Ishikawa (cell line): ENCODE measurements at regions not wholly inside any gene's neighbourhood (a gene's known extent, or its start where the extent isn't known, plus 50 kb on each side); places are given as distances from the start of the nearest gene placed in this dataset.

Experiments used
- CEBPB ChIP-seq: IDR thresholded peaks from 2 replicates; pipeline ENCODE4 v1.6.1; 2012
- EP300 ChIP-seq: IDR thresholded peaks from 2 replicates; pipeline ENCODE4 v1.6.1; 2012; ENCODE audit warnings: borderline replicate concordance
- FOXM1 ChIP-seq: IDR thresholded peaks from 2 replicates; pipeline ENCODE4 v1.6.1; 2012; ENCODE audit warnings: low read depth, borderline replicate concordance
- NFIC ChIP-seq: IDR thresholded peaks from 2 replicates; pipeline ENCODE4 v1.6.1; 2012
- RAD21 ChIP-seq: IDR thresholded peaks from 2 replicates; pipeline ENCODE4 v1.6.1; 2012; ENCODE audit warnings: low read depth
- TEAD4 ChIP-seq: IDR thresholded peaks from 2 replicates; pipeline ENCODE4 v1.6.1; 2012
- YY1 ChIP-seq: IDR thresholded peaks from 2 replicates; pipeline ENCODE4 v1.6.1; 2012; ENCODE audit warnings: low read depth
- ZBTB7A ChIP-seq: IDR thresholded peaks from 2 replicates; pipeline ENCODE4 v1.6.1; 2012; ENCODE audit warnings: low read depth
- TF ChIP-seq, protein P1 (sequence below): IDR thresholded peaks from 2 replicates; pipeline ENCODE4 v1.6.1; 2012
- TF ChIP-seq, protein P2 (sequence below): IDR thresholded peaks from 2 replicates; pipeline ENCODE4 v1.6.1; 2012

DNA sequence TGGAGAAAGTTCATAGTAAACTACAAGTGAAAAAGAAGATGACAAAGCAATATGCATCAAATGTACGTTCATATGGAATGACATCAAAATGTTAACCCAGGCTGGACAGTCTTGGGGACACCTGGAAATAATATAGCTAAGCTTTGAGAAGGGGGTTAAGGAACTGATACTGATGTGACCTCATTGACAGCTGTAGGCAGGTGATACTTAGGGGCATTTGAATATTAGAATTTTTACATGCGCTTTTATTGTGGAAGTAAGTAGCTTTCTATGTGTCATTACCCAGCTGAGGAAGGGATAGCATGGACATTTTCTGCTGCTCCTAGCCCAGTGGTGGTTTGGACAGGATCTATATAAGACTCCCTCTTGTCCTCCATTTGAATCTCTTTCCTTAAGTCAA is 299.7 kb downstream of the CWC27 start:
- TF ChIP-seq EP300: no peak
- TF ChIP-seq RAD21: no peak
- TF ChIP-seq, protein P1, sequence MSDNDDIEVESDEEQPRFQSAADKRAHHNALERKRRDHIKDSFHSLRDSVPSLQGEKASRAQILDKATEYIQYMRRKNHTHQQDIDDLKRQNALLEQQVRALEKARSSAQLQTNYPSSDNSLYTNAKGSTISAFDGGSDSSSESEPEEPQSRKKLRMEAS: no peak
- TF ChIP-seq ZBTB7A: no peak
- no peak for TF ChIP-seq NFIC
- no peak for TF ChIP-seq FOXM1
- no peak for TF ChIP-seq YY1
- TF ChIP-seq TEAD4: no peak
- no peak for TF ChIP-seq CEBPB
- TF ChIP-seq, protein P2, sequence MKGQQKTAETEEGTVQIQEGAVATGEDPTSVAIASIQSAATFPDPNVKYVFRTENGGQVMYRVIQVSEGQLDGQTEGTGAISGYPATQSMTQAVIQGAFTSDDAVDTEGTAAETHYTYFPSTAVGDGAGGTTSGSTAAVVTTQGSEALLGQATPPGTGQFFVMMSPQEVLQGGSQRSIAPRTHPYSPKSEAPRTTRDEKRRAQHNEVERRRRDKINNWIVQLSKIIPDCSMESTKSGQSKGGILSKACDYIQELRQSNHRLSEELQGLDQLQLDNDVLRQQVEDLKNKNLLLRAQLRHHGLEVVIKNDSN: no peak
